SK-N-SH (cell line): ENCODE measurements at regions not wholly inside any gene's neighbourhood (a gene's known extent, or its start where the extent isn't known, plus 50 kb on each side); places are given as distances from the start of the nearest gene placed in this dataset.

ENCODE experiments used
- CTCF ChIA-PET: fragments of 300-600, 350-600 bp; formaldehyde crosslinking; extraction: SDS; loops from one replicate; lab custom pipeline; 2021; lab: Yijun Ruan, JAX
- POLR2A ChIA-PET: fragments of 350-600 bp; sonication (Branson Sonifier 250); formaldehyde crosslinking; extraction: SDS; loops from one replicate; lab custom pipeline; 2020; ENCODE audit warnings: antibody characterized with exemption, inconsistent platforms; lab: Yijun Ruan, JAX
- DNase-seq: peaks from one replicate; pipeline ENCODE4 v3.0.0; 2012
- H2AFZ ChIP-seq: fragments of 200-600 bp; sonication (generic); 2 replicates; pipeline ENCODE4 v1.8.1; 2016; ENCODE audit warnings: antibody characterized with exemption, mild to moderate bottlenecking, low read depth
- H3F3A ChIP-seq: fragments of 200-600 bp; sonication (generic); replicated peaks from 2 replicates; pipeline ENCODE3; 2016; ENCODE audit warnings: antibody characterized with exemption, mild to moderate bottlenecking; ENCODE audit not compliant: insufficient read depth
- H3K27ac ChIP-seq, 2 experiments: fragments of 200-500 bp in 1 of 2; fragments of 200-600 bp in 1 of 2; sonication (Bioruptor generic) in 1 of 2; sonication (generic), shearing (Covaris generic) in 1 of 2; 2 replicates each; pipeline versions ENCODE4 v1.5.1 to v1.6.1; 2014 to 2016; ENCODE audit warnings: low read depth in 2 of 2, inconsistent platforms in 1 of 2, low read length in 1 of 2, mild to moderate bottlenecking in 1 of 2, mixed read lengths in 1 of 2
- H3K27me3 ChIP-seq: fragments of 200-600 bp; sonication (generic), shearing (Covaris generic); 2 replicates; pipeline ENCODE4 v1.6.1; 2016; ENCODE audit warnings: mixed run types; ENCODE audit not compliant: insufficient read depth
- H3K36me3 ChIP-seq, 2 experiments: fragments of 200-500 bp in 1 of 2; fragments of 200-600 bp in 1 of 2; sonication (Bioruptor generic) in 1 of 2; sonication (generic) in 1 of 2; replicated peaks in 1 of 2; 2 replicates each; pipeline versions ENCODE3 to v1.5.1; 2014 to 2016; ENCODE audit warnings: low read length in 1 of 2, mild to moderate bottlenecking in 1 of 2; ENCODE audit not compliant: insufficient read depth in 2 of 2, control insufficient read depth in 1 of 2
- H3K4me1 ChIP-seq, 2 experiments: fragments of 200-500 bp in 1 of 2; fragments of 200-600 bp in 1 of 2; sonication (Bioruptor generic) in 1 of 2; sonication (generic), shearing (Covaris generic) in 1 of 2; 2 replicates each; pipeline versions ENCODE4 v1.5.1 to v1.6.1; 2014 to 2016; ENCODE audit warnings: low read depth in 1 of 2, low read length in 1 of 2, mixed run types in 1 of 2; ENCODE audit not compliant: insufficient read depth in 2 of 2, control insufficient read depth in 1 of 2
- H3K4me2 ChIP-seq: fragments of 200-600 bp; sonication (generic), shearing (Covaris generic); 2 replicates; pipeline ENCODE4 v1.6.1; 2017; ENCODE audit warnings: mixed run types
- H3K4me3 ChIP-seq, 2 experiments: fragments of 200-500 bp in 1 of 2; fragments of 200-600 bp in 1 of 2; sonication (Bioruptor generic) in 1 of 2; sonication (generic), shearing (Covaris generic) in 1 of 2; 2 replicates each; pipeline versions ENCODE4 v1.5.1 to v1.8.1; 2014 to 2016; ENCODE audit warnings: low read depth in 2 of 2, inconsistent platforms in 1 of 2, low read length in 1 of 2, mild to moderate bottlenecking in 1 of 2, mixed read lengths in 1 of 2, moderate library complexity in 1 of 2
- H3K79me2 ChIP-seq: fragments of 200-600 bp; sonication (generic); 2 replicates; pipeline ENCODE4 v1.8.1; 2017; ENCODE audit warnings: mild to moderate bottlenecking; ENCODE audit not compliant: insufficient read depth
- H3K9ac ChIP-seq: fragments of 200-600 bp; sonication (generic); 2 replicates; pipeline ENCODE4 v1.6.1; 2017; ENCODE audit warnings: mixed run types
- H3K9me2 ChIP-seq: fragments of 200-600 bp; sonication (generic); 2 replicates; pipeline ENCODE4 v1.6.1; 2017; ENCODE audit warnings: mixed run types
- H3K9me3 ChIP-seq: fragments of 200-600 bp; sonication (generic); 2 replicates; pipeline ENCODE4 v1.6.1; 2017; ENCODE audit warnings: mixed run types, mild to moderate bottlenecking, moderate library complexity
- H4K20me1 ChIP-seq: fragments of 200-600 bp; sonication (generic); 2 replicates; pipeline ENCODE4 v1.6.1; 2017; ENCODE audit warnings: mild to moderate bottlenecking, mixed run types; ENCODE audit not compliant: insufficient read depth
- FOXJ3 ChIP-seq: sonication (generic); formaldehyde crosslinking; IDR thresholded peaks from 2 replicates; pipeline ENCODE4 v1.5.1; 2020; ENCODE audit warnings: mild to moderate bottlenecking, missing genetic modification reagents
- JUND ChIP-seq: IDR thresholded peaks from 2 replicates; pipeline ENCODE4 v1.4.0; 2012
- POLR2AphosphoS5 ChIP-seq: IDR thresholded peaks from 2 replicates; pipeline ENCODE4 v1.6.1; 2012; ENCODE audit warnings: low read depth, low read length
- RCOR1 ChIP-seq: fragments of 150-350 bp; IDR thresholded peaks from 2 replicates; pipeline ENCODE4 v1.6.1; 2017; ENCODE audit warnings: antibody characterized with exemption, low read length
- RFX5 ChIP-seq: IDR thresholded peaks from 2 replicates; pipeline ENCODE4 v1.6.1; 2012; ENCODE audit warnings: mild to moderate bottlenecking, improper control_type of control experiment, low read length
- RXRA ChIP-seq: IDR thresholded peaks from 2 replicates; pipeline ENCODE4 v1.4.0; 2012; ENCODE audit warnings: low read depth, mild to moderate bottlenecking, borderline replicate concordance
- SMC3 ChIP-seq: IDR thresholded peaks from 2 replicates; pipeline ENCODE4 v1.6.1; 2012; ENCODE audit warnings: low read depth, low read length, improper control_type of control experiment
- TAF1 ChIP-seq: IDR thresholded peaks from 2 replicates; pipeline ENCODE4 v1.6.1; 2012; ENCODE audit warnings: low read depth, mild to moderate bottlenecking, low read length, moderate library complexity, borderline replicate concordance
- TCF12 ChIP-seq: IDR thresholded peaks from 2 replicates; pipeline ENCODE4 v1.4.0; 2012
- YY1 ChIP-seq: IDR thresholded peaks from 2 replicates; pipeline ENCODE4 v1.4.0; 2012; ENCODE audit warnings: low read depth, mild to moderate bottlenecking
- WGBS: methylation state at CpG from one replicate; pipeline ENCODE4 v1.1.6; 2017; ENCODE audit warnings: low lambda C conversion rate; 5-methylcytosine and 5-hydroxymethylcytosine counted together
- TF ChIP-seq, protein P1 (sequence below): IDR thresholded peaks from 2 replicates; pipeline ENCODE4 v1.6.1; 2012; ENCODE audit warnings: mild to moderate bottlenecking, low read depth, low read length, moderate library complexity
- TF ChIP-seq, protein P2 (sequence below): IDR thresholded peaks from 2 replicates; pipeline ENCODE4; 2012

DNA sequence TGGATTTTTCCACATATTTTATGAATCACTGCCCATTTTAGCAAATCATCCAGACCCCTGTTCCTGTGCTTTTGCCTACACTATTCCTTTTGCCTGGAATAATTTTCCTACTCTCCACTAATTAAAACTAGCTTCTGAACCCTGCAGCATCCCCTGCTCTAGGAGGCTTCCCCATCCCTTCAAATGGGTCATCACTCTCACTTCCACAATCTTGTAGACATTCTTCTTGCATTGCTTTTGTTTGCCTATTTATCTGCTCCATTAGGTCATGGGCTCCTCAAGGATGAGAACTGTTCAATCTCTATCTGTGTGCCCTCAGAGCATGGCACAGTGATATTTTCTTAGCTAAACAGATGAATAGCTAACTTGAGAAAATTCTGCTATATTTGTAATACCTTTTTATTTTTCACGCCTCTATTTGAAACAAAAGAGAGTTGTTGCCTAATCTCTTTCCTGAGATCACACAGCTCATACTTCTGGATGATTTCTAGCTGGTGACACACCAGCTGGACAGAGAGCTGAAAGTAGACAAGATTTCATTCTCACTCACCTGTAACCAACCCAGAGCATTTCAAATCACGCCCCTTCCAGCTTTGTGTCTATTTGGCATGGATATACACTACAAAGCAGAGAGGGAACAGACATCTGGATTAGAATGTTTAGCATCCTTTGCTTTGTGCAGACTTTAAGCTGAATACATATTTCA, 466.0 kb downstream of the FOXO1 start (continued):
- TF ChIP-seq, protein P1, sequence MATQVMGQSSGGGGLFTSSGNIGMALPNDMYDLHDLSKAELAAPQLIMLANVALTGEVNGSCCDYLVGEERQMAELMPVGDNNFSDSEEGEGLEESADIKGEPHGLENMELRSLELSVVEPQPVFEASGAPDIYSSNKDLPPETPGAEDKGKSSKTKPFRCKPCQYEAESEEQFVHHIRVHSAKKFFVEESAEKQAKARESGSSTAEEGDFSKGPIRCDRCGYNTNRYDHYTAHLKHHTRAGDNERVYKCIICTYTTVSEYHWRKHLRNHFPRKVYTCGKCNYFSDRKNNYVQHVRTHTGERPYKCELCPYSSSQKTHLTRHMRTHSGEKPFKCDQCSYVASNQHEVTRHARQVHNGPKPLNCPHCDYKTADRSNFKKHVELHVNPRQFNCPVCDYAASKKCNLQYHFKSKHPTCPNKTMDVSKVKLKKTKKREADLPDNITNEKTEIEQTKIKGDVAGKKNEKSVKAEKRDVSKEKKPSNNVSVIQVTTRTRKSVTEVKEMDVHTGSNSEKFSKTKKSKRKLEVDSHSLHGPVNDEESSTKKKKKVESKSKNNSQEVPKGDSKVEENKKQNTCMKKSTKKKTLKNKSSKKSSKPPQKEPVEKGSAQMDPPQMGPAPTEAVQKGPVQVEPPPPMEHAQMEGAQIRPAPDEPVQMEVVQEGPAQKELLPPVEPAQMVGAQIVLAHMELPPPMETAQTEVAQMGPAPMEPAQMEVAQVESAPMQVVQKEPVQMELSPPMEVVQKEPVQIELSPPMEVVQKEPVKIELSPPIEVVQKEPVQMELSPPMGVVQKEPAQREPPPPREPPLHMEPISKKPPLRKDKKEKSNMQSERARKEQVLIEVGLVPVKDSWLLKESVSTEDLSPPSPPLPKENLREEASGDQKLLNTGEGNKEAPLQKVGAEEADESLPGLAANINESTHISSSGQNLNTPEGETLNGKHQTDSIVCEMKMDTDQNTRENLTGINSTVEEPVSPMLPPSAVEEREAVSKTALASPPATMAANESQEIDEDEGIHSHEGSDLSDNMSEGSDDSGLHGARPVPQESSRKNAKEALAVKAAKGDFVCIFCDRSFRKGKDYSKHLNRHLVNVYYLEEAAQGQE = no peak
- TF ChIP-seq, protein P2, sequence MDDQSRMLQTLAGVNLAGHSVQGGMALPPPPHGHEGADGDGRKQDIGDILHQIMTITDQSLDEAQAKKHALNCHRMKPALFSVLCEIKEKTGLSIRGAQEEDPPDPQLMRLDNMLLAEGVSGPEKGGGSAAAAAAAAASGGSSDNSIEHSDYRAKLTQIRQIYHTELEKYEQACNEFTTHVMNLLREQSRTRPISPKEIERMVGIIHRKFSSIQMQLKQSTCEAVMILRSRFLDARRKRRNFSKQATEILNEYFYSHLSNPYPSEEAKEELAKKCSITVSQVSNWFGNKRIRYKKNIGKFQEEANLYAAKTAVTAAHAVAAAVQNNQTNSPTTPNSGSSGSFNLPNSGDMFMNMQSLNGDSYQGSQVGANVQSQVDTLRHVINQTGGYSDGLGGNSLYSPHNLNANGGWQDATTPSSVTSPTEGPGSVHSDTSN = no peak
- TF ChIP-seq POLR2AphosphoS5 (no peak), YY1 (no peak), TAF1 (no peak), SMC3 (no peak)

DNA sequence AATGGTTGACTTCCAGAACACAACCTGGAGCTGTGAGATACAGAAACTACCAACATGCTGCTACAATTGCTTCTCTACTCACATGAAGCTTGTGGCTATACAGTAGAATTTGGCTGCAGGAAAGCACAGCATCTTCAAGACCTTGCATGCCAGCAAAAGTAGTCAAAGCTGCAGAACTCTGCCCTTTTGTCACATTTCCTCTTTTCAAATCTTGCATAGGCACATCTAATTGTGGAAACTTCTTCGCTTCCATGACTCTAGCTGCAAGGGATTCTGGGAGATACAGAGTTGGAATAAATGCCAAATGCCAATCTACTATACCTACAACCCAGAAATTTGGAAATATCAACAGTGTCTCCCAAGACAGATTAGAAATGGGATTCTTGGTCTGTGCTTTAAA, 462.2 kb downstream of the FOXO1 start:
- ChIA-PET POLR2A (no interaction called here), CTCF (interaction anchor here (0.6 to 0.8 kb wide), 2 partner anchors 57 to 135 kb away, joined by 3 to 4 read pairs; no protein-coding TSS in a partner anchor)
- no peak overlapping the region for H3K4me2 ChIP-seq
- no peak for TF ChIP-seq FOXJ3
- TF ChIP-seq RCOR1 = no peak
- no peak for TF ChIP-seq RFX5
- TF ChIP-seq RXRA = no peak
- TF ChIP-seq TCF12 = no peak
- TF ChIP-seq JUND = no peak
- H4K20me1 ChIP-seq = no peaks in the 10 kb centered on the region
- H3K4me1 ChIP-seq = peaks cover 3 to 8% of the 10 kb centered on the region in 2 experiments; a peak in 2 of 4 replicates
- no peak for DNase-seq
- no peaks in the 10 kb centered on the region for H3K9me3 ChIP-seq
- no peaks in the 10 kb centered on the region for H3K9me2 ChIP-seq
- 96% methylated on average over 1 of the region's 1 CpG for WGBS
- no peaks in the 10 kb centered on the region for H3K27me3 ChIP-seq
- H3K9ac ChIP-seq = no peak overlapping the region
- no peak overlapping the region for H3K27ac ChIP-seq
- H3K36me3 ChIP-seq = no peaks in the 10 kb centered on the region
- H3K4me3 ChIP-seq = no peak overlapping the region
- no peaks in the 10 kb centered on the region for H3K79me2 ChIP-seq
- H3F3A ChIP-seq = no peaks in the 10 kb centered on the region
- no peak overlapping the region for H2AFZ ChIP-seq
